H1 (cell line): ENCODE measurements at regions not wholly inside any gene's neighbourhood (a gene's known extent, or its start where the extent isn't known, plus 50 kb on each side); places are given as distances from the start of the nearest gene placed in this dataset.

Experiments used
- CBX5 ChIP-seq: fragments of 300-800, 300-1000 bp; sonication (generic); IDR thresholded peaks from 2 replicates; pipeline ENCODE4 v1.7.1; 2016; ENCODE audit warnings: antibody characterized with exemption, low read length, low read depth
- GTF2F1 ChIP-seq: IDR thresholded peaks from 2 replicates; pipeline ENCODE4 v1.6.1; 2012; ENCODE audit warnings: low read depth, low read length, improper control_type of control experiment, borderline replicate concordance
- JUN ChIP-seq: IDR thresholded peaks from 2 replicates; pipeline ENCODE4 v1.6.1; 2011; ENCODE audit warnings: low read depth, mild to moderate bottlenecking, improper control_type of control experiment, low read length
- JUND ChIP-seq: IDR thresholded peaks from 2 replicates; pipeline ENCODE4 v1.6.1; 2011; ENCODE audit warnings: mild to moderate bottlenecking, improper control_type of control experiment, low read length
- SIRT6 ChIP-seq: IDR thresholded peaks from one replicate; pipeline ENCODE4 v1.7.1; 2012; ENCODE audit warnings: low read length, inconsistent platforms
- SP2 ChIP-seq: IDR thresholded peaks from 2 replicates; pipeline ENCODE4 v1.6.1; 2012; ENCODE audit warnings: mild to moderate bottlenecking, low read length, inconsistent platforms
- TEAD4 ChIP-seq: IDR thresholded peaks from 2 replicates; pipeline ENCODE4 v1.6.1; 2012; ENCODE audit warnings: low read depth, low read length, inconsistent platforms, mixed read lengths
- YY1 ChIP-seq: IDR thresholded peaks from 2 replicates; pipeline ENCODE4 v1.6.1; 2011; ENCODE audit warnings: low read depth, mild to moderate bottlenecking, low read length
- TF ChIP-seq, protein P1 (sequence below): IDR thresholded peaks from 2 replicates; pipeline ENCODE4 v1.6.1; 2011; ENCODE audit warnings: low read length, improper control_type of control experiment

DNA sequence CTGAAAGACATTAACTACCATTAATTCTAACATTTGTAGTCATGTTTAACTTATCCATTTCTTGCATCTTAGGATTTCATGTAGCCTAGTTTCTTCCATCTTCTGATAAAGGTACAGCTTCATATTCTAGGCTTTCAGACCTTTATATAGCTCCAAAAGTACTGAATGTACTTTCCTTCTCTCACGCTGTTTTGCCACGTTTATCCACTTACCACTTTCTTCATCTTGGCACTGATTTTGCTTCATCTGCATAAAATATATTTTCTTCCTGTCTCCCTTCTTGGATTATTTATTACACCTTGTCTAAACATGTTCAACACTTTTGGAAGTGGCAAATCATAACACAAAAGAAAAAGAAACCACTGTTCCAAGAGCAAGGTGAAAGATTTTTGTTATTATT is 553.8 kb downstream of the DTWD2 start (continued):
- no peak for TF ChIP-seq GTF2F1
- no peak for TF ChIP-seq YY1
- TF ChIP-seq SIRT6 = no peak
- TF ChIP-seq CBX5 = no peak
- TF ChIP-seq, protein P1, sequence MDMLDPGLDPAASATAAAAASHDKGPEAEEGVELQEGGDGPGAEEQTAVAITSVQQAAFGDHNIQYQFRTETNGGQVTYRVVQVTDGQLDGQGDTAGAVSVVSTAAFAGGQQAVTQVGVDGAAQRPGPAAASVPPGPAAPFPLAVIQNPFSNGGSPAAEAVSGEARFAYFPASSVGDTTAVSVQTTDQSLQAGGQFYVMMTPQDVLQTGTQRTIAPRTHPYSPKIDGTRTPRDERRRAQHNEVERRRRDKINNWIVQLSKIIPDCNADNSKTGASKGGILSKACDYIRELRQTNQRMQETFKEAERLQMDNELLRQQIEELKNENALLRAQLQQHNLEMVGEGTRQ = no peak
- no peak for TF ChIP-seq SP2
- no peak for TF ChIP-seq JUN
- no peak for TF ChIP-seq TEAD4
- TF ChIP-seq JUND = no peak
